ENCODE measurements at regions not wholly inside any gene's neighbourhood (a gene's known extent, or its start where the extent isn't known, plus 50 kb on each side); places are given as distances from the start of the nearest gene placed in this dataset.

- intact Hi-C loops (cut with micrococcal nuclease; ENCODE audit: unreplicated experiment) = no loop called here
- CTCF ChIA-PET = interaction anchor here (0.5 kb wide), 1 partner anchor 10 kb away, joined by 7 read pairs; no protein-coding TSS in a partner anchor
- H3K27ac Mint-ChIP-seq (ENCODE audit: unreplicated experiment) = no peak overlapping the region
- DNase-seq = no peak
- no peaks in the 10 kb centered on the region for H3K27me3 Mint-ChIP-seq (ENCODE audit: unreplicated experiment)
- no peaks in the 10 kb centered on the region for H3K4me1 Mint-ChIP-seq (ENCODE audit: low read depth, unreplicated experiment)
- no peak for TF ChIP-seq CTCF (IDR thresholded peaks at IDR 0.05; ENCODE audit: unreplicated experiment)
- no peaks in the 10 kb centered on the region for H3K9me3 Mint-ChIP-seq (ENCODE audit: low read depth, unreplicated experiment)
- no peaks in the 10 kb centered on the region for H3K36me3 Mint-ChIP-seq (ENCODE audit: insufficient read depth, unreplicated experiment)
- no peak overlapping the region for H3K4me3 Mint-ChIP-seq (ENCODE audit: low read depth, unreplicated experiment)
- BruUV-seq (replicated peaks) = no TSS peak
Measured at GRCh38 chr5:145280806-145281205, 554.3 kb downstream of the PRELID2 start.

- BruUV-seq (replicated peaks) = no TSS peak
- no peak for TF ChIP-seq CTCF (IDR thresholded peaks at IDR 0.05; ENCODE audit: unreplicated experiment)
- Mint-ChIP-seq H3K27me3 (ENCODE audit: unreplicated experiment) (no peaks in the 10 kb centered on the region), H3K4me3 (ENCODE audit: low read depth, unreplicated experiment) (no peak overlapping the region), H3K4me1 (ENCODE audit: low read depth, unreplicated experiment) (no peaks in the 10 kb centered on the region), H3K27ac (ENCODE audit: unreplicated experiment) (no peak overlapping the region), H3K36me3 (ENCODE audit: insufficient read depth, unreplicated experiment) (no peaks in the 10 kb centered on the region), H3K9me3 (ENCODE audit: low read depth, unreplicated experiment) (no peaks in the 10 kb centered on the region)
- intact Hi-C loops (cut with micrococcal nuclease; ENCODE audit: unreplicated experiment) = no loop called here
- CTCF ChIA-PET = interaction anchor here (0.5 kb wide), 1 partner anchor 11 kb away, joined by 7 read pairs; no protein-coding TSS in a partner anchor
- no peak for DNase-seq
Measured at GRCh38 chr5:145280214-145280613, 554.9 kb downstream of the PRELID2 start.

- CTCF ChIA-PET = no interaction called here
- DNase-seq = no peak
- Mint-ChIP-seq H3K27me3 (ENCODE audit: unreplicated experiment) (no peaks in the 10 kb centered on the region), H3K36me3 (ENCODE audit: insufficient read depth, unreplicated experiment) (no peaks in the 10 kb centered on the region), H3K4me1 (ENCODE audit: low read depth, unreplicated experiment) (no peaks in the 10 kb centered on the region), H3K4me3 (ENCODE audit: low read depth, unreplicated experiment) (no peak overlapping the region), H3K9me3 (ENCODE audit: low read depth, unreplicated experiment) (peaks cover 3% of the 10 kb centered on the region), H3K27ac (ENCODE audit: unreplicated experiment) (no peak overlapping the region)
- TF ChIP-seq CTCF (IDR thresholded peaks at IDR 0.05; ENCODE audit: unreplicated experiment) = no peak
- BruUV-seq (replicated peaks) = no TSS peak
- intact Hi-C loops (cut with micrococcal nuclease; ENCODE audit: unreplicated experiment) = no loop called here
Measured at GRCh38 chr5:145260670-145261069, 574.5 kb downstream of the PRELID2 start.

- Mint-ChIP-seq H3K4me3 (ENCODE audit: low read depth, unreplicated experiment) (no peak overlapping the region), H3K36me3 (ENCODE audit: insufficient read depth, unreplicated experiment) (no peaks in the 10 kb centered on the region)
- CTCF ChIA-PET = no interaction called here
Measured at GRCh38 chr5:145247745-145248040, 587.4 kb downstream of the PRELID2 start.

More at GRCh38 chr5:145247745-145248040, 587.4 kb downstream of the PRELID2 start:
- no peak for DNase-seq
- Mint-ChIP-seq H3K4me1 (ENCODE audit: low read depth, unreplicated experiment) (peaks cover 30% of the 10 kb centered on the region), H3K9me3 (ENCODE audit: low read depth, unreplicated experiment) (no peaks in the 10 kb centered on the region), H3K27ac (ENCODE audit: unreplicated experiment) (no peak overlapping the region), H3K27me3 (ENCODE audit: unreplicated experiment) (no peaks in the 10 kb centered on the region)
- intact Hi-C loops (cut with micrococcal nuclease; ENCODE audit: unreplicated experiment) = loop anchor here (5.0 to 10.0 kb wide), 2 partner anchors 100 to 577 kb away; no protein-coding TSS in a partner anchor
- TF ChIP-seq CTCF (IDR thresholded peaks at IDR 0.05; ENCODE audit: unreplicated experiment) = no peak
- no TSS peak for BruUV-seq (replicated peaks)
